GM19395 (cell line): ENCODE measurements at regions not wholly inside any gene's neighbourhood (a gene's known extent, or its start where the extent isn't known, plus 50 kb on each side); places are given as distances from the start of the nearest gene placed in this dataset.
"Not testable (repeated sequence)": the region's sequence is repeated elsewhere in the genome, so short reads cannot be mapped to it uniquely, and the experiment has no call there.

ENCODE experiments used
- ATAC-seq: cut with Tn5 transposase; IDR thresholded peaks from one replicate; pipeline ENCODE4 v1.9.1; 2021; ENCODE audit warnings: mild to moderate bottlenecking, moderate library complexity; ENCODE audit not compliant: unreplicated experiment

DNA sequence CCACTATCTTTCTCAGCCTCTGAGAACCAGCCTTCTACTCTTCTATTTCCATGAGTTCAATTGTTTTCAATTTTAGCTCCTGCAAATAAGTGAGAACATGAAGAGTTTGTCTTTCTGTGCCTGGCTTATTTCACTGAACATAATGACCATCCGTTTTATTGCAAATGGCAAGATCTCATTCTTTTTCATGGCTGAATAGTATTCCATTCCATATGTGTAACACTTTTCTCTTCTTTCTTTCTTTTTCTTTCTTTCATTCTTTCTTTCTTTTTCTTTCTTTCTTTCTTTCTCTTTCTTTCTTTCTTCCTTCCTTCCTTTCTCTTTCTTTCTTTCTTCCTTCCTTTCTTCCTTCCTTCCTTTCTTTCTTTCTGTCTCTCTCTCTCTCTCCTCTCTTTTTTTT, 228.7 kb downstream of the SHOX start:
- no peak for ATAC-seq

DNA sequence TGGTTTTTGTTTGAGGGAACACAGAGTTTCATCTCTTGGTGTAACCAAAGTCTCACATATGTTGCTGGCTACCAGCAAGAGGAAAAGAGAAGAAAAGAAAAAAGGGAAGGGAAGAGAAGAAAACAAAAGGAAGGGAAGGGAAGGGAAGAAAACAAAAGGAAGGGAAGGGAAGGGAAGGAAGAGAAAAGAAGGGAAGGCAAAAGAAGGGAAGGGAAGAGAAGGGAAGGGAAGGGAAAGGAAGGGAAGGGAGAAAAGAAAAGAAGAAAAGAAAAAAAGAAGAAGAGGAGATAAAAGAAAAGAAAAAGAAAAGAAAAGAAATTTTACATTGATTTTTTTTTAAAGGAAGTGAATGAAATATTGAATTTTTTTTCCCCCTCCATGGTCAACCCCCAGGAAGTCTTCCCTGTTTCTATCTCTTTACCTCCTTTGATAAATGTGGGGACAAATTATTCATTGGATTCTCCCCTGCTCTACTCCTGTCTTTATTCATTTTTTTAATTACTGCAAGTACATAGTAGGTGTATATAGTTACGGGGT, 228.0 kb downstream of the SHOX start:
- no peak for ATAC-seq

DNA sequence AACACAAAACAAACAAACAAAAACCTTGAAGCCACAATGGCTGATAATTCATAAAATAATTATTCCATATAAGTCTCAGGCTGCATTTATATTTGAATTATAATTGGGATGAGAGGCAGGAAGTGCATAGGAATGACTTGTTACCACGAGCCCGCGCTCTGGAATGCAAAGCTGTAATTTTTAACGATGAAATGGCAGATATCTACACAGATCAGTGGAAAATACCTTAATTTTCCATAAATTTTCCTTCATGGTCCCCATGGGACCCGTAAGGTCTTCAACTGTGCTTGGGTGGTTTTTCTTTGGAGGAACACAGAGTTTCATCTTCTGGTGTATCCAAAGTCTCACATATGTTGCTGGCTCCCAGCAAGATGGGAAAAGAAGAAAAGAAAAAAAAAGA, 226.8 kb downstream of the SHOX start:
- no peak for ATAC-seq

DNA sequence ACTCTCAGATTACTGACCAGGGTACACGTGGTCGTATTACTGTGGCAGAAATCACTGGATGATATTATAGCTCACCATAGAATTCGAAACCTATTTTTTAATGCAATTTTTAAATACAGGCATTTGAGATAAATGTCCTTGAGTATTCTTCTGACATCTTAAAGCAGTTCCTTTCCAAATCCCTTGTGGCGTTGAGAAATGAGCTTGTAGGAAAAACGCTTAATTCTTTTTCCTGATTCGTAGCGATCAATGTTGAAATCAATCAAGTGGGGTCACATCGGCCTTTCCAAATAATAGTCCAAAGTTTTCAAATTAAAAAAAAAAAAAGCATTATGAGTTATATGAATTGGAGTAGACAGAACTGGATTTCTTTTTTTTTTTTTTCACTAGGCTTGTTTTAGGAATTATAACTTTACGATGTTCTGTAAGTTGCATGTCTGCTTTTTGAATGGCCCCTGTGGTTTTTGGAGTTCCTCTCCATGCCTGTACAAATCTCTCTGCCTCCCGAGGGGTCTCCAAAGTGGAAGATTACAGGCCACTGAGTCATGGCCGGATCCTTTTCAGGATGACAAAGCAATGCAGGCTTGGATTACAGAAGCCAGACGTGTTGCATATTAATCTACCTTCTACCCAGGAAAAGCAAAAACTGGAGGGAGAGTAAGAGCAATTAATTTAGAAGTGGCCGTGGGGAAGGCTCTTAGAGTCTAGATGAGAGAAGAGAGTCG, 226.1 kb downstream of the SHOX start:
- no peak for ATAC-seq

DNA sequence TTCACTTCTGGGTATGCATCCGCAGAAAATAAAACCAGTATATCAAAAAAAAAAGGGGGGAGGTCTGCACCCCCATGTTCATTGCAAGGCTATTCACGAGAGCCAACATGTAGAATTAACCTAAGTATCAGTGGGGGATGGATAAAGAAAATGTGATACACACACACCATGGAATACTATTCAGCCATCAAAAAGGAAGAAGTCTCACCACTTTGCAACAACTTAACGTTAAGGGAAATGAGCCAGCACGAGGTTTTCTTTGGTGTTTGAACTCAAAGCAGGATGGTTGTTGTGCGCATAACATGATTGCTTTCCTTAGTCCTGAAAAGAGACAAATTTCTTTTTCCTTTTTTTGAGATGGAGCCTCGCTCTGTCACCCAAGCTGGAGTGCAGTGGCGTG, 222.7 kb downstream of the SHOX start:
- ATAC-seq: no peak

DNA sequence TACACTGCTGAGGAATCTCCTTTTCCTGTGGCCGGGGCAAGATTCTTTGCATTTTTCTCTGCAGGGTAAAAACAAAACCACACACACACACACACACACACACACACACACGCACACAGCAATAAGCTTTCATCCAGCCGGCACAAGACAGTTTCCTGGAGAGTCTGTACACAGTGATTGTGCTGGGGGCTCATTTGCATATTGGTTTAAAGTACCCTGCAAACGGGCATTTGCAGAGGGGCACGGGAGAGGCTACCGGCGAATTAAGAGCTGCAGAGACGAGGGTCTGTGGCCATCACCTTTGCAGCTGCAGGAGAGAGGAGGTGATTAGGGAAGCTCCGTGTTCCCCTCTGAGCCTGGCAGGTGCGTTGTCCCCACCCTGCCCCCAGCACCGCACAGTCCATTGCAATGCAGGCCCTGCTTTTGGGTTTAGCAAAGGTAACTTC, 219.9 kb downstream of the SHOX start:
- ATAC-seq: no peak

DNA sequence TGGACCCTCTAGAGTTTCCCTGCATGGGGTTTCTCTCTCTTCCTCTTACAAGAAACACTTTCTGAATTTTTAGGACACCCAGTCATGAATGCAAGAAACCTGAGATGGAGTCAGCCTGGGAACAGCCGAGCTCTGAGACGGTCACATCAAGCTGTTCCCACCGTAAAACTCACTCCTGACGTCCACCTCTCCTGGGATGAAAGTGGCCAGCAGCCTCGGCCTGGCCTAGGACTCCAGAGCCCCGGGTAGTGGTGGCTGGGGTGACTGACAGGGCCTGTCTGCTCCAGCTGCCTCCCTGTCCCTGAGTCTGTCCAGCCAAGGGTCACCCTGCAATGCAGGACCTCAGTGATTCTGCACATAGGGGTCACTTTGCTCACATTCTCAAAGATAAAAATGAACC, 217.8 kb downstream of the SHOX start:
- no peak for ATAC-seq

DNA sequence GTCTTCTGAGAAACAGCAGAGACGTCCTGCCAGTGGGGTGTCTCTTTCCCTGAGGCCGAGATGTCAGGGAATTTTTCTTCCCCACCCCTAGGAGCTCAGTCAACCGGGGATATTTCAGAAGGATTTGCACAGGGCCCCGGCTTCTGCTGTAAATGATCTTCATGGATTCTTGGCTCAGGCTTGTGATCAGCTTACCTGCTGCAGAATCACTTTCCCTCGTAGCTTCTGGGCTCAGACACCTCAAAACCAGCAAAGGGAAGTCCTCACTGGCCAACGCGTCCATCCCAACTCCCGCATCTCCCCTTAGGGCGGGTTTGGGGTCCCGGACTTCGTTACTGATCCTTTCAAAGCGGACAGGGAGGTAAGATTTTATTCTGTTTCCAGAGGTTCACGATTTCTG, 212.7 kb downstream of the SHOX start:
- ATAC-seq: no peak

DNA sequence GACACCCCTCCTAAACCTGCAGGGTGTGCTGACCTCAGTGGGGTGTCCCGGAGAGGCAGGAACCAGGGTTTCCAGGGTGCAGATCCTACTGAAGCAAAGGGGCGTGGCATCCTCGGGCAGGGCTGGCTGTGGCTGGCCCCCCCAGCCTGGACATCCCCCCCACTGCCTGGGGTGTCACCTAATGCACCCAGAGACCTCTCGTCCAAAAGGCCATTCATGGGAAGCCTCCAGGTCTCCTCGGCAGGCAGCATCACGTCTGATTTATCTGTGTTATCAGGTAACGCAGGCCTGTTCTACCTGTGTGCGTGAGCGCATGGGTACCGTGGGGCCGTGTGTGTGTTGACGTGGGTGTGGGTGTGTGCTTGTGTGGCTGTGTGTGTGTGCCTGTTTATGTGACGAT, 210.0 kb downstream of the SHOX start:
- ATAC-seq: no peak

DNA sequence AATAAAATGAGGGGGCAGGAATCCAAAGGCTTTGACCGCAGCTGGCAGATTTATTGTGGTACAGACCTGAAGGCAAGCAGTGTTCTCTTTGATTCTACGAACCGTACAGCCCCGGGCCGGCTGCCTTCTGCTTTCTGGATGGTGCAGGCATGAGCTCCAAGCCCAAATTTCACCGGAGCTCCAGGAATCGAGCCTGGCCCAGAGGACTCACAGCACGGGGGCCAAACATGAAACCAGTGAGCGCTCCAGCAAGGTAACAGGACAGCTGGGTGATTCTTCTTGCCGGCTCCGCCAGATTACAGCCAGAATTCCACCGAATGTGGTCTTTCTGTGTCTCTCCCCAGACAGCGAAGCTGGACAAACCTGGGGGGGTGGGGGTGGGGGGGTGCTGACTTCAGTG, 208.1 kb downstream of the SHOX start:
- ATAC-seq: not testable (repeated sequence)

DNA sequence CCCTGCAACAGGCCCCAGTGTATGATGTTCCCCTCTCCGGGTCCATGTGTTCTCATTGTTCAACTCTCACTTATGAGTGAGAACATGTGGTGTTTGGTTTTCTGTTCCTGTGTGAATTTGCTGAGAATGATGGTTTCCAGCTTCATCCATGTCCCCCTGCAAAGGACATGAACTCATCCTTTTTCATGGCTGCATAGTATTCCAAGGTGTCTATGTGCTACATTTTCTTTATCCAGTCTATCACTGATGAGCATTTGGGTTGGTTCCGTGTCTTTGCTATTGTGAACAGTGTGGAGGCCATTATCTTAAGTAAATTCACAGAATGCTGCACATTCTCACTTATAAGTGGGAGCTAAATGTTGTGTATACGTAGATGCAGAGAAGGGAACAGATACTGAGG, 205.3 kb downstream of the SHOX start:
- not testable (repeated sequence) for ATAC-seq

DNA sequence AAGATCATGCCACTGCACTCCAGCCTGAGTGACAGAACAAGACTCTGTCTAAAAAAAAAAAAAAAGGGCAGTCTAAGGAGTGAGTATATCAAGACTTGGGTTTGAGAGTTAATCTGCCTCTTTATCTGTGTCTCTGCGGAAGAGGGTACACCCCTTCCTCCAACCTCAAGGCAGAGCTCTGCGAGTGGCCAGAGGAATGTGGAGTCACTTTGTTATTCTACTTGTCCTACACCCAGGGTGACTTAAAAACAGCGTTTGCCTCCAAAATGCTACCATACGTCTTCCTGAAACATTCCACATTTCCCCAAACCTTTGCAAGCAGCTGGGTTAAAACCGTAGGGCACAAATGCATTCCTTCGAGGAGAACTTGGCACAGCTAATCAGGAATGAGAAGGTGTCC, 199.9 kb downstream of the SHOX start:
- no peak for ATAC-seq

DNA sequence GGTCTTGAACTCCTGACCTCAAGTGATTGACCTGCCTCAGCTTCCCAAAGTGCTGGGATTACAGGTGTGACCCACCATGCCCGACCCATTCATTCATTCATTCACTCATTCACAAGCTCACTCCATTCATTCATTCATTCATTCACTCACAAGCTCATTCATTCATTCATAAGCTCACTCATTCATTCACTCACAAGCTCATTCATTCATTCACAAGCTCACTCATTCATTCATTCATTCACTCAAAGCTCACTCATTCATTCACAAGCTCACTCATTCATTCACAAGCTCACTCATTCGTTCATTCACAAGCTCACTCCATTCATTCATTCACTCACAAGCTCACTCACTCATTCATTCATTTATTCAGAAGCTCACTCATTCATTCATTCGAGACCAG, 198.6 kb downstream of the SHOX start:
- ATAC-seq: no peak

DNA sequence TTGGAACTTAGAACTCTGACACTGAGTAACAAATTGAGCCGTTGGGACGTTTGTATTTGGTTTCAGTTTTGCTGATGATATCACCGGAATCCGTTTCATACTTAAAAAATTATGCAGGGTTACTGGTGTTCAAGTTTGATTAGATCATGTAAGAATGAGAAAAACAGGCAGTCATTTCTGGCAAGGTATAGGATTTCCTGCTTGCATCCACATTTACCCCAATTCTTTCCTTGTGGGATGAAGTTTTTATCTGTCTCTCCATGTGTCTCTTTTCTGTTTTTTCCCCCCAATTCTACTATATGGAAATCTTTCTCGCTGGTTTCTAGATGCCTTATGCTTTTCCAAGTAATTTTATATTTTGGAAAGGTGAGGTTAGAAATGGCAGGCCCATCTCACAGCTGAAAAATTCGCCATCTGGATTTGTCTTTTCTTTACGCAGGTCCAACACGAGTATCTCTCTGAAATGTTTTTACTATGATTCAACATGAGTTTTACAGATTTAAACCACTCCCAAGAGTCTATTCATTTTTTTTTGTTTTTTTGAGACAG, 197.9 kb downstream of the SHOX start:
- no peak for ATAC-seq

DNA sequence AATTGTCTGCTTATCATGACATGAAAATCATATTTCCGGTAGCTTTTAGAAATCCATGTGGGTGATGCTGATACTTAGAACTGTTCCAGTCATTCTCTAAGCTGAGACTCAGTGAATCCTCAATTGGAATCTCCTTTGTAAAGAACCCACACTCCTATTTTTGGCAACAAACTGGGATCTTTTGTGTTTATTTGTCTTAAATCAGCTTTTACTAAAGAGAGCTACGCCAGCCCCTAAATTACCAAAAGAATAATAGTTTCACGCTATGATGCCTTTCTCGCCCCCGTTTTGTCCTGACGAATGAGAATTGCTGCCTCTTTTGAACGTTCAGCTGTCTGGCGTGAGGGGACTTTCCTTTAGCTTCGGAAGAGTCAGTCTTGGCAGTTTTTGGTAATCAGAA, 195.9 kb downstream of the SHOX start:
- no peak for ATAC-seq

DNA sequence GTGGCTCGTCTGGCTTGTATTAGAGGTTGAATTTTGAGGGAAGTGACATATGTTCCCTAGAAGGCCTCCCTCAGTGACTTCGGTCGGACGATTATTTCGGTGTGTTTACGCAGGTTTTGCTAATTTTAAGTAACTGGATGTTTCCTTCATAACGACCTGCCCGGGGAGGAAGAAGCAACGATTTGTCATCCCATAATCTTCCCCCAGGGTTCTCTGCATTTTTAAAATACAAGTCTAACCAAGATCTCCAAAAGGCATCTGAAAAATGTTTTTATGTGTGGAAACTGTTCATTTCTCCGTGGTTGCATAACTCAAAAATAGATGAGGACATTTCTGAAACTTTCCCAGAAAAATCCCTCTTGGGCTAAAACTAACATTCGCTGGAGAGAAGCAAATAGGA, 195.4 kb downstream of the SHOX start:
- no peak for ATAC-seq

DNA sequence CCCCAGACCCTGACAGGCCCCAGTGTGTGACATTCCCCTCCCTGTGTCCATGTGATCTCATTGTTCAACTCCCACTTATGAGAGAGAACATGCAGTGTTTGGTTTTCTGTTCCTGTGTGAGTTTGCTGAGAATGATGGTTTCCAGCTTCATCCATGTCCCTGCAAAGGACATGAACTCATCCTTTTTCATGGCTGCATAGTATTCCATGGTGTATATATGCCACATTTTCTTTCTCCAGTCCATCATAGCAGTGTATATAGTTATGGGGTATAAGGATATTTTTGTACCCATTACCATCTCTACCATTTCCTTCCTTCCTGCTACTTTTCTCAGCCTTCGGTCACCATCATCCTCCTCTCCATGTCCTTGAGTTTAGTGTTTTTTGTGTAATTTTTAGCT, 192.5 kb downstream of the SHOX start:
- ATAC-seq: not testable (repeated sequence)

DNA sequence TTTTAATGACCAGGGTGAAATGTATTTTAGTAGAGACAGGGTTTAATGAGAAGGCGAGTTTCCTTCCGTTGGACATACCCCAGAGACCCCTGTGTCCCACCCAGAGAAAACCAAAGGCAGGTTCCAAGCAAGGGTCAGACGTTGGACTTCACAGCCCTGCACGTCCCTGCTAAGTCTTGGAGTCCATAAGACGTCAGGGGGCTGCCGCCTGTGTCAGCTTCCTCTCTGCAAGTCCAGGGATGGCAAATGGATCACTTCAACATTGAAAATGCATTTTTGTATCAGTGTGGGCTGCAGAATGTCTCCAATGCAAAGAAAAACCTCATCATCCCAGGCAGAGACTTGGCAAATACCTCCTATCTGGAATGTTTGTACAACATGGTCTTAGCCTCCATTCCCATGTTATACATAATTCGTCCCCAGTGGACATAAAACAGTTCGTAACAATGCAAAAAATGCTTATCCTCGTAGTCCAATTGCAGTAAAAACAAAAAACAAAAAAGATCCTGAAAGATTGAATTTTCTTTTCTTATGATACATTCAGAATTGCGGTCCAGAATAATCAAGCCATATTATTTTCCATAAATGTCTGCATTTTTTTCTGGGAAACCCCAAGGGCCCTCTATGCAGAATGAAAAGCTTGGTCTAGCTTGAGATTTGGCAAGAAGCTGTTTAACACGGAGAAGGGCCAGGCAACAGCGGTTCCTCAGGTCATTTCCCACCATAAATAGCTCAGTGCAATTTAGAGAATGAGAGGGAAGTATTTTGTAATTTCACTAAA, 190.9 kb downstream of the SHOX start:
- ATAC-seq: no peak

DNA sequence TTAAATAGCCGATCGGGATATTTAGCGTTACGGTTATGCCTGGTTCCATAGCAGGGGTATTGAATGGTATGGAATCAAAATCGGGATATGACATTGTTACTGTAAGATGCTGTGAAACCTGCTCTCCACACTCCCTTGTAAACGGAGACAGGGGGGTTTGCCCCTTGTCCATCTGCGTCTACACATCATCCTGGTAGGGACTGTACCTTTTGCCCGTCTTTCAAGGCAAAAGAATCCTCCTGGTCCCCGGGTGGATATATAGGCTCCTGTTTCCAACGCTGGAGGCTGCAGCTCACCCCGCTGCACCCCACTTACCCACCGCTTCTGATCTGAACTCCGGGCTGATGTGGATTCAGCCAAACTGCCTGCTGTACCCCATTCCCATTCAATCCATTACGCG, 189.1 kb downstream of the SHOX start:
- ATAC-seq: no peak

DNA sequence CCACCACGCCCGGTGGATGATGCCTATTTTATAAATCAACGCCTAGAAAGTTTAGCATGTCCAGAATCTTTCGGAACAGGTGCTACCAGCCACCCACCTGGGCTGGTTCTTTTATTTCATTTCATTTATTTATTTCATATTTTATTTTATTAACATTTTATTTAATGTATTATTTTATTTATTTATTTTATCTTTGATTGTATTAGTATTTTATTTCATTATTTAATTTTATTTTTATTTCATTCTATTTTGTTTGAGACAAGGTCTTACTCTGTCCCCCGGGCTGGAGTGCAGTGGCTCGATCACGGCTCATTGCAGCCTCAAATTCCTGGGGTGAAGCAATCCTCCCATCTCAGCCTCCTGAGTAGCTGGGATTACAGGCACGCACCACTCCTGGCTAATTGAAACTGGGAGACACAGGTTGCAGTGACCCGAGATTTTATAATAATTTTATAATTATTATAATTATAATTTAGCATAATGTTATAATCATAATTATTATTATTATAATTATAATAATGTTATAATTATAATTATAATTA, 187.2 kb downstream of the SHOX start:
- no peak for ATAC-seq

DNA sequence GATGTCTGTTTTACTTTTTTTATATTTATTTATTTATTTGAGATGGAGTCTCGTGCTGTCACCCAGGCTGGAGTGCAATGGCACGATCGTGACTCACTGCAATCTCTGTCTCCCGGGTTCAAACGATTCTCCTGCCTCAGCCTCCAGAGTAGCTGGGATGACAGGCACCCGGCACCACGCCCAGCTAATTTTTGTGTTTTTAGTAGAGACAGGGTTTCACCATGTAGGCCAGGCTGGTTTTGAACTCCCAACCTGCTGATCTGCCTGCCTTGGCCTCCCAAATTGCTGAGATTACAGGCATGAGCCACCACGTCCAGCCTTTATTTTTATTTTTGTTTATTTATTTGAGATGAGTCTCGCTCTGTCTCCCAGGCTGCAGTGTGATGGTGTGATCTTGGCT, 186.6 kb downstream of the SHOX start:
- not testable (repeated sequence) for ATAC-seq

DNA sequence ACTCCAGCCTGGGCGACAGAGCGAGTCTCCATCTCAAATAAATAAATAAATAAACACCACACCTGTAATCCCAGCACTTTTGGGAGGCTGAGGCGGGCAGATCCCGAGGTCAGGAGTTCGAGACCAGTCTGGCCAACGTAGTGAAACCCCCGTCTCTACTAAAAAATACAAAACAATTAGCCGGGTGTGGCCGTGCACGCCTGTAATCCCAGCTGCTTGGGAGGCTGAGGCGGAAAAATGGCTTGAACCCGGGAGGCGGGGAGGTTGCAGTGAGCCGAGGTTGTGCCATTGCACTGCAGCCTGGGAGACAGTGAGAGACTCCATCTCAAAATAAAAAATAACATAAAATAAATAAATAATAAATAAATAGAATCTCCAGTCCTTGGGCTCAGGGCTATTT, 185.8 kb downstream of the SHOX start:
- no peak for ATAC-seq
